Smooth muscle cell (in vitro differentiated cells): ENCODE measurements at regions not wholly inside any gene's neighbourhood (a gene's known extent, or its start where the extent isn't known, plus 50 kb on each side); places are given as distances from the start of the nearest gene placed in this dataset.

Experiments
- DNase-seq: peaks from one replicate; lab custom pipeline; 2025; ENCODE audit not compliant: unreplicated experiment; lab: John Stamatoyannopoulos, UW
- H2AFZ ChIP-seq: fragments of 200-600 bp; sonication (generic); 2 replicates; pipeline ENCODE4 v1.6.0; 2016; ENCODE audit warnings: antibody characterized with exemption, low read depth, mild to moderate bottlenecking
- H3F3A ChIP-seq: fragments of 200-600 bp; sonication (generic); 2 replicates; pipeline ENCODE4 v1.6.0; 2017; ENCODE audit warnings: antibody characterized with exemption, low read depth
- H3K27ac ChIP-seq: fragments of 200-600 bp; sonication (generic); 2 replicates; pipeline ENCODE4 v1.5.1; 2016; ENCODE audit warnings: low read depth, mild to moderate bottlenecking
- H3K27me3 ChIP-seq: fragments of 200-600 bp; sonication (generic); 2 replicates; pipeline ENCODE4 v1.6.1; 2016; ENCODE audit warnings: low read depth, mild to moderate bottlenecking
- H3K36me3 ChIP-seq: fragments of 200-600 bp; sonication (generic); 2 replicates; pipeline ENCODE4 v1.5.1; 2016; ENCODE audit warnings: low read depth
- H3K4me1 ChIP-seq: fragments of 200-600 bp; sonication (generic); 2 replicates; pipeline ENCODE4 v1.5.1; 2016; ENCODE audit warnings: low read depth
- H3K4me2 ChIP-seq: fragments of 200-600 bp; sonication (generic); 2 replicates; pipeline ENCODE4 v1.6.0; 2016; ENCODE audit warnings: mild to moderate bottlenecking
- H3K4me3 ChIP-seq: fragments of 200-600 bp; sonication (generic); 2 replicates; pipeline ENCODE4 v1.5.1; 2016; ENCODE audit warnings: mild to moderate bottlenecking
- H3K79me2 ChIP-seq: fragments of 200-600 bp; sonication (generic); 2 replicates; pipeline ENCODE4 v1.6.0; 2016; ENCODE audit warnings: low read depth, mild to moderate bottlenecking
- H3K9ac ChIP-seq: fragments of 200-600 bp; sonication (generic); 2 replicates; pipeline ENCODE4 v1.6.0; 2016; ENCODE audit warnings: low read depth
- H3K9me3 ChIP-seq: fragments of 200-600 bp; sonication (generic); replicated peaks from 2 replicates; pipeline ENCODE4 v1.5.1; 2016; ENCODE audit warnings: low read depth
- H4K20me1 ChIP-seq: fragments of 200-600 bp; sonication (generic); 2 replicates; pipeline ENCODE4 v1.6.0; 2016; ENCODE audit warnings: low read depth
- WGBS: methylation state at CpG from one replicate; pipeline ENCODE4 v1.1.7; 2016; ENCODE audit warnings: low lambda C conversion rate; 5-methylcytosine and 5-hydroxymethylcytosine counted together
- TF ChIP-seq, protein P1 (sequence below): fragments of 200-600 bp; sonication (generic); IDR thresholded peaks from 2 replicates; pipeline ENCODE4 v1.5.1; 2017; ENCODE audit warnings: borderline replicate concordance, mild to moderate bottlenecking, antibody characterized with exemption; ENCODE audit not compliant: insufficient read depth, poor library complexity, severe bottlenecking

DNA sequence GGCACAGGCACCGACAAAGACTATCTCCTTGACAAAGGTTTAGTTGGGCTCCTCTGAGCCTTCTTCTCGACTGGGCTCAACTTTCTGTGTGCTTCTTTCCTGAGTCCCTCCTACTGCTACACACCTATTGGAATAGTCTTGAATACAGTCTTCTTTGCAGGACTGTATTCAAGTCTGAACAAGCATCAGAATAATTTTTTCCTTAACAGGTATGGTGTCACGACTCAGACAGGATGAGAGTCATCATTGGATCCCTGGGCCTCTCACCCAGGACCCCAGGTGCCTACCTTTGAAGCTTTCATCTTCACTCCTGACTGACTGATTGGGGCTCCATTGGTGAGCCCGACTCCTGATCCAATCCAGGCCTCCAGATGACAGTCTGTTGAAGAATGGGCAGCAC lies 66.3 kb downstream of the CRYGS start:
- Histone ChIP-seq H3K4me3 (no peak overlapping the region), H3K4me2 (no peak overlapping the region), H3F3A (no peaks in the 10 kb centered on the region), H3K9me3 (no peaks in the 10 kb centered on the region), H3K9ac (no peak overlapping the region), H4K20me1 (no peaks in the 10 kb centered on the region), H3K27ac (no peak overlapping the region), H2AFZ (no peak overlapping the region), H3K36me3 (no peaks in the 10 kb centered on the region), H3K4me1 (peaks cover 5% of the 10 kb centered on the region), H3K27me3 (no peaks in the 10 kb centered on the region), H3K79me2 (no peaks in the 10 kb centered on the region)
- DNase-seq, result no peak
- WGBS, result 79% methylated on average over 4 of the region's 4 CpGs
- TF ChIP-seq, protein P1, sequence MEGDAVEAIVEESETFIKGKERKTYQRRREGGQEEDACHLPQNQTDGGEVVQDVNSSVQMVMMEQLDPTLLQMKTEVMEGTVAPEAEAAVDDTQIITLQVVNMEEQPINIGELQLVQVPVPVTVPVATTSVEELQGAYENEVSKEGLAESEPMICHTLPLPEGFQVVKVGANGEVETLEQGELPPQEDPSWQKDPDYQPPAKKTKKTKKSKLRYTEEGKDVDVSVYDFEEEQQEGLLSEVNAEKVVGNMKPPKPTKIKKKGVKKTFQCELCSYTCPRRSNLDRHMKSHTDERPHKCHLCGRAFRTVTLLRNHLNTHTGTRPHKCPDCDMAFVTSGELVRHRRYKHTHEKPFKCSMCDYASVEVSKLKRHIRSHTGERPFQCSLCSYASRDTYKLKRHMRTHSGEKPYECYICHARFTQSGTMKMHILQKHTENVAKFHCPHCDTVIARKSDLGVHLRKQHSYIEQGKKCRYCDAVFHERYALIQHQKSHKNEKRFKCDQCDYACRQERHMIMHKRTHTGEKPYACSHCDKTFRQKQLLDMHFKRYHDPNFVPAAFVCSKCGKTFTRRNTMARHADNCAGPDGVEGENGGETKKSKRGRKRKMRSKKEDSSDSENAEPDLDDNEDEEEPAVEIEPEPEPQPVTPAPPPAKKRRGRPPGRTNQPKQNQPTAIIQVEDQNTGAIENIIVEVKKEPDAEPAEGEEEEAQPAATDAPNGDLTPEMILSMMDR, result no peak

DNA sequence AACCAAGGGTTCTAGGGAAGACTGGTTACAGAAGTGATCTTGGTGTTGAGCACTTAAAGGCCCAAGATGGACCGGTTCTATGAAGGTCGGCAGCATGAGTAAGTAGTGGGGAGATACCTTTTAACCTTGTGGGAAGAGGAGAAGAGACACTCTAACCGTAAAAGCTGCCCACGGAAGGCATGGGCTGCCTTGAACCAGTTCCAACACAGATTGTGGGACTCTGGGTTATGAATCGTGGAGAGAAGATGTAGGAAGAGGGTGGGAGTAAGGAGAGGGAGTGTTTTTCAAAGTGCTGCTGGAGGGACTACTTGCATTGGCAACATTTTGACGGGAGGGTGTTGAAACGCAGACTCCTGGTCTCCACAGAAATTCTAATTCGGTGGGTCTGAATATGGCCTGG lies 67.1 kb downstream of the CRYGS start:
- no peaks in the 10 kb centered on the region for H4K20me1 ChIP-seq
- H3K4me1 ChIP-seq, result peaks cover 10% of the 10 kb centered on the region
- H3K4me2 ChIP-seq, result peak overlapping the region; percentile 37
- no peak for DNase-seq
- no peak overlapping the region for H3K4me3 ChIP-seq
- no peaks in the 10 kb centered on the region for H3K36me3 ChIP-seq
- TF ChIP-seq, protein P1, result no peak
- H3K79me2 ChIP-seq, result no peaks in the 10 kb centered on the region
- no peaks in the 10 kb centered on the region for H3K9me3 ChIP-seq
- H2AFZ ChIP-seq, result peak overlapping the region; percentile 72
- H3K27me3 ChIP-seq, result no peaks in the 10 kb centered on the region
- no peaks in the 10 kb centered on the region for H3F3A ChIP-seq
- peak overlapping the region; percentile 51 for H3K9ac ChIP-seq
- 76% methylated on average over 8 of the region's 8 CpGs for WGBS
- H3K27ac ChIP-seq, result peak overlapping the region; percentile 34

DNA sequence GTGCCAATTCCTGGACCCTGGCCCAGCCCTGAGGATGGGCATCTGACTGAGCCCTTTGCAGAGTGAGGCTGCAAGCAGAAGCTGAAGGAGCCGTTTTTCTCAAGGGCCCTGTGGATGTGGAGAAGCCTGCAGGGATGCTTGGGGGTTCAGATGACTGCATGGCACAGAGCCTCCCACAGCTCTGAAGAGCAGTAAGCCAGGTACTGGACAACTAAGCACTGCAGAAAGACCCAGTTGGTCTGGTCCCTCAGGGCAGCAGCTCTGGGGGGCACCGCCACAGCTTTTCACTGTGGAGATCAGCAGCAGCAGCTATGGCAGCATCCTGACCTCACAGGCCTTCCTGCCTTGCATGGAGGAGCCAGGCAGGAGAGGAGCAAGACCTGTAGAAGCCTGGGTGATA lies 67.6 kb downstream of the CRYGS start:
- H3K4me1 ChIP-seq, result peaks cover 13% of the 10 kb centered on the region
- TF ChIP-seq, protein P1, result no peak
- H3K4me2 ChIP-seq, result peak overlapping the region; percentile 37
- no peaks in the 10 kb centered on the region for H3F3A ChIP-seq
- H3K9me3 ChIP-seq, result no peaks in the 10 kb centered on the region
- DNase-seq, result no peak
- peak overlapping the region; percentile 34 for H3K27ac ChIP-seq
- WGBS, result 96% methylated on average over 2 of the region's 2 CpGs
- H3K27me3 ChIP-seq, result no peaks in the 10 kb centered on the region
- H3K36me3 ChIP-seq, result no peaks in the 10 kb centered on the region
- peak overlapping the region; percentile 51 for H3K9ac ChIP-seq
- no peak overlapping the region for H3K4me3 ChIP-seq
- no peaks in the 10 kb centered on the region for H3K79me2 ChIP-seq
- H4K20me1 ChIP-seq, result no peaks in the 10 kb centered on the region
- H2AFZ ChIP-seq, result peak overlapping the region; percentile 72

DNA sequence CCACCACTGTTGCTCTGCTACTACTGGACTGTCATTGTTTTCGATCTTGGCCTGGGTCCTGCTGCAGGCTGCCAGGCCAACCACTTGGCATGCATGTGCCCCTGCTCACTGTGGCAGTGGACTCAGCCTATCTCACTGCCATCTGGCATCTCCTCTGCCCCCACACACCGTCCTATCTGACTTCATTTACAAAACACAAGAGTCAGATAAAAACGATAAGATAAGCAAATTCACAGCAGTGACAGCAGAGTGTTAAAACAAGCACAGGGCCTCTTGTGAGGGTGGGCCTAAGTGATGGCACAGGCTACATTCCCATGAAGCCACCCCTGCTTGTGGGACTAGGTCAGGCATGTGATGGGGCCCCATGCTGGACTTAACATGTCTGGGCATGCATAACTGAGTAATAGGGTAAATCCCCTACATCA lies 68.1 kb downstream of the CRYGS start:
- Histone ChIP-seq H3K4me2 (peak overlapping the region; percentile 37), H3K4me3 (no peak overlapping the region), H3K9ac (no peak overlapping the region), H3K27ac (peak overlapping the region; percentile 2), H3K9me3 (no peaks in the 10 kb centered on the region), H3F3A (no peaks in the 10 kb centered on the region), H4K20me1 (no peaks in the 10 kb centered on the region), H3K4me1 (peaks cover 13% of the 10 kb centered on the region), H3K36me3 (no peaks in the 10 kb centered on the region), H2AFZ (peak overlapping the region; percentile 72), H3K79me2 (no peaks in the 10 kb centered on the region), H3K27me3 (no peaks in the 10 kb centered on the region)
- WGBS, result 52% methylated on average over 3 of the region's 3 CpGs
- DNase-seq, result no peak
- TF ChIP-seq, protein P1, result no peak
